HG03378 (cell line): ENCODE measurements at regions not wholly inside any gene's neighbourhood (a gene's known extent, or its start where the extent isn't known, plus 50 kb on each side); places are given as distances from the start of the nearest gene placed in this dataset.
"Not testable (repeated sequence)": the region's sequence is repeated elsewhere in the genome, so short reads cannot be mapped to it uniquely, and the experiment has no call there.

Experiments used
- ATAC-seq: cut with Tn5 transposase; IDR thresholded peaks from one replicate; pipeline ENCODE4 v1.9.1; 2021; ENCODE audit warnings: mild to moderate bottlenecking, moderate library complexity; ENCODE audit not compliant: unreplicated experiment

DNA sequence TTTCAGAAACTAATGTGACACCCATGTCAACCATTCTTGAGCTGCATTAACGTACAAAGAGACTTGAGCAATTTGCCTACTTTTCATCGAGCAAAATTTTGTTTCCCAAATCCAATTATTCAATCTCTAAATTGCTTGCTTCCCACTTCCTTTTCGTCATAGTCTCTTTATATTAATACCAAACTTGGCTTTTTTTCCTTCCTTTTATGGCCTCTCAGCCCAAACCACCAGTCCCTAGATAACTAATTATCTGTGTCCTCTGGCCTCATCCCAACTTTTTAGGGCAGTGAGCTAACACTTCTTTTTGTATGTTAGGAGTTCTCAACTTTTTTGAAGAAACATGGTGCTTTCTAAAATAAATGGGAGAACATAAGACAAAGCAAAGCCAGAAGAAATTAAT is 155.5 kb upstream of the S1PR3 start:
- no peak for ATAC-seq

DNA sequence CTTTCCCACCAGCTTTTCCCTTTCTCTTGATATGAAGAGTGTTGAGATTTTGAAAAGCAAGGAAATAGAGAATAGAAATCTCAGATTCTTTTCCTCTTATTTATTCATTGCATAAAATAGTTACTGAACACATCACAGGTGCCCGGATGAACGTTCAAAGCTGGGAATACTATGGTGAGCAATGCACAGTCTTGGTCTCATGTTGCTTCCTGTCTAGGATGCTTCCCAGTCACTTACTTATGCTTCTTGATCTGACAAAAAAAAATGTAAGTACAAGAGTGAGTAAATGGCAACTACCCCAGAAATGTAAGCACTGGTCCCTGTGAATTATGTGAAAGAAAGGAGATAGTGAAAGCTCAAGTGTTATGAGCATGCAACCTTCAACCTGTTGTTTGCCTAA is 153.5 kb upstream of the S1PR3 start:
- ATAC-seq, result no peak

DNA sequence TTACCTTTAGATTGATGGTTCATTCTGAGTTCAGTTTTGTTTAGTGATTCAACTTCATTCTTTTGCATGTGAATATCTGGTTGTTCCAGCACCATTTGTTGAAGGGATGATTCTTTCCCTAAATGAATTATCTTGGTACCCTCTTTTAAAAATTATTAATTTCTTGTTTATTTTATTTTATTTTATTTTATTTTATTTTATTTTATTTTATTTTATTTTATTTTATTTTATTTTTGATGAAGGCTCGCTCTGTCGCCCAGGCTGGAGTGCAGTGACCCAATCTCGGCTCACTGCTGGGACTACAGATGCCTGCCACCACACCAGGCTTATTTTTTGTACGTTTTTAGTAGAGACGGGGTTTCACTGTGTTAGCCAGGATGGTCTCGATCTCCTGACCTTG is 141.4 kb upstream of the S1PR3 start:
- not testable (repeated sequence) for ATAC-seq

DNA sequence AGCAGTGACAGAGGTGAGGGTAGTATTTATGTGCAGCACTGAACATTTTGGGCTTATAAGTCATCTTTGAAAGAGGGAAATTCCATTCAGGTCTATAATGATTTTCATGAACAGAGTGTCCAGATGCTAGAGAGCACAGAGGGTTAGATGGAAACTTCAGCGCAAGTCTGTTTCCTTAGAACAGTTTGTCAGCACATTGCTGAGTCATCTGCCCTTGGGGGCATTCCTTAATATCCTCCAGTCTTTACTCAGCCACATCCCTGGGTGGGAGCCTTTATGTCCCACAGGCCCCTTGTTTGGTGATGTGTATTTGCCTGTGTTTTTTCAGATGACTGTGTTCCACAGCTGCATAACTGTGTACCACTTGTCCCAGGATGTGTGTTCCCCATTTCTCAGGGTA is 138.5 kb upstream of the S1PR3 start:
- no peak for ATAC-seq

DNA sequence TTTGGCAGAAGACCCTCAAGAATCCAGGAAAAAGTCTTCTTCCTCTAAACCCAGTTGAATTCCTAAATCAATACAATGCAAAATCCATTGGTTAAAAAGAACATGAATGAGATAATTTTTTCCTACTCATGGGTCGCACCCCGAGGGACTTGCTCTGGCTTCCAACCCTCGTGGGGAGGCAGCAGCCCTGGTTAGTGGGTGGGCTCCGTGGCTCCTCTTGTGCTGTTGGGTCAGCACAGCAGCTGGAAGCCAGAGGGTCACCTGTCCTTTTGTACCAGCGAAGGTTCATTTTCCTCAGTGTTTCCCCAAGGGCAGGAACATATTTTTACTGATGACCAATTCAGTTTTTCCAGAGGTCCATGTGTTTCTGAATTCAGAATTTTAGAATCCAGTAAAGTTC is 120.6 kb upstream of the S1PR3 start:
- ATAC-seq, result no peak

DNA sequence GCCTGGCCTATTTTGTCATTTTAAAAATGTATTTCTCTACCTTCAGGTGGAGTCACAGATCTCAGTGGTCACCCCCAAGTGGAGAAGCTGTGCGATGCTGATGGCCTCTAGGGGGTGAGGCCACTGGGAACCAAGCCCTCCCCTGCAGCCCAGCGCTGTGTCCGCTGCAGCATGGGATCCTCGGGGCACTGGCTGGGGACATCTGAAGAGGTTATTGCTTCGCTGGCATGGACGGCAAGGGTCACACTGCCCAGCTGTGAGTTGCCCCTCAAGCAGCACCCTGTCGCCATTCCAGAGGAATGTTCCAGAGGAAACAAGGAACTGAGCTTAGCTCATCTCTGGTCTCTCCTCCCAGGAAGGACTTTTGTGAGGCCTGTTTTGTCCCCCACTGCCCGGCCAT is 119.6 kb upstream of the S1PR3 start:
- no peak for ATAC-seq

DNA sequence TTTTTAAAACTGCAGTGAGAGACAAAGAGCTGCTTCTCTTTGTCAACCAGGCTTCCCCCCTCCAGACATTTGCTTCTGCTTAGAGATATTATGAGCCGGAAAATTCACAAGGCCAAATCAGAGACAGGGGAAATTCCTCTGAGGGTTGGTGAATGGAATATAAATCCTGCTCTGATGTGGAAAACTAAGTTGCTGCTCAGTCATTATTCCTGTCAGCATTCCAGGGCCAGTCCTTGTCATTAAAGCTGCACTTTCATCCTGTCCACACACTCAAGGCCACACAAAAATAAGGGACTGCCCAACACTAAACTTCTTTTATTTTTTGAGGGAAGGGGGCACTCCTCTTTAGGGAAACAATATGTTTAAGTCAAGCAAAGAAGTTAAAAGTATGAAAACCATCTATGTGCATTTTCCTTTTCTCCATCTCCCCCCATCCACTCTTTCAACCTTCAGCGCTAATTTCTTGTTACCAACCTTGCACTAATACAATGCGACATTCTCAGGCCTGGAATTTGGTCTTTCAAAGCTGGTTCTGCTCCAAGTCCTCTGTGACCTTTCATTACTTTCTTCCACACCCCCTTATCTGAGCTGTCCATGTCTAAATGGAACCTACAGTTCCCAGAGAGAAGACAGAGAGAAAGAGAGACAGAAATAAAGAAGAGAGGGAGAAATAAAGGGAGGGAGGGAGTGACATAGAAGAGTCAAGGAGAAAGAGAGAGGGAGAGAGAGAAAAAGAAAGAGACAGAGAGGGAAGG is 118.9 kb upstream of the S1PR3 start:
- ATAC-seq, result no peak

DNA sequence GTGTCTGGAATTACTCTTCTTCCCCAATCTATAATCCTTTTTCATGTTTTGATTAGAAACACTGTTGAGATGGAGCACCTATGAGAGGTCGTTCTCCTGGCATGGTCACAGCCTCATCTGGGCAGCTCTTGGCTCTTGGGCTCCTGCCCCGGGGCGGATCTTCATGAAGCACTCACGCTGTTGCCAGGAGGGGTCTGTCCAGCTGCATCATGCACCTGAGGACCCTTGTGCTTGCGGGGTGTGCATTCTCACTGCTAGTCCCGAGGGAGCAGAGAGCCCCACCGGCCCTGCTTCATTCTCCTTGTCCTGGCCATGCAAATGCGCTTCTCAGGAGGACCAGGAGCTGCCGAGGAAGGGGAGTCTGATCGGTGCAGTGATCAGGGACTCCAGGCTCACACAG is 117.6 kb upstream of the S1PR3 start:
- ATAC-seq, result no peak

DNA sequence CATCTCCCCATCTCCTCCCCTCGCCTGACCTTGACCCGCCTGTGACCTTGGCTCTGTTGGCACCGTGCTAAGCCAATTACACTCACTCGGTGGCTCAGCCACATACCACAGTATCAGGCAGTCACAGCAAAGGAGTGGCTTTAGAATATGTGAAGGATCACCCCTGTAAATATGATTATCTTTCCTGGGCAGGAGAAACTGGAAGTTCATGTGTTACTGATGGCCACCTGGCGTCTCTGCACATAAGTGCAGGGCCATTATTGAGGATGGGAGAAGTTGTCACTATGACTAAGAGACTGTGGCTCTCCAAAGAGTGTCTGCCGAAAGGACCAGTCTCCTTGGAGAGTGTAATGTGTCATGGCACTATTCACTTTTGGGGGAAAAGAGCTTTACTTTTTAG is 116.9 kb upstream of the S1PR3 start:
- no peak for ATAC-seq

DNA sequence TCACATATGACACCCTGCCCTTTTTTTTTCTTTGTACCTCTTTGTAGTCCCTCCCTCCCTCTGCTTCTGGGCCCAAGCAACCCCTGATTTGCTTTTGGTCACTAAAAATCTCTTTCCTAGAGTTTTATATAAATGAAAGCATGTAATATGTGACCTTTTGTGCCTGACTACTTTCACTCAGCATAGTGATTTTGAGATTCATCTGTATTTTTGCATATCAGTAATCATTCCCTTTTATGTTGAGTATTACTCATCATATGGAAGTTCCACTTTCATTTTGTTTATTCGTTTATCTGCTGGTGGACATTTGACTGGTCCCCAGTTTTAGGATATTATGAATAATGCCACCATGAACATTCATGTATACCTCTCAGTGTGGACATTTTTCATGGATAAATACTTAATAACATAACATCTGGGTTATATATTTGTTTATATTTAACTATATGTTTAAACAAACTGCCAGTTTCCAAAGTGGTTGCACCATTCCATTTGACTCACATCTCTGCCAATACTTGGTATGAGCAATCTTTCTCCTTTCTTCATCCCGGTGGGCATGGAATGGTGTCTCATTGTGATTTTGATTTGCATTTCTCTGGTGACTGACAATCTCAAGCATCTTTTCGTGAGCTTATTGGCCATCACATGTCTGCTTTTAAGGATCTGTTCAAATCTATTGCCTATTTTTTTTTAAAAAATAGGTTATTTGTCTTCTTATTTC is 115.7 kb upstream of the S1PR3 start:
- no peak for ATAC-seq

DNA sequence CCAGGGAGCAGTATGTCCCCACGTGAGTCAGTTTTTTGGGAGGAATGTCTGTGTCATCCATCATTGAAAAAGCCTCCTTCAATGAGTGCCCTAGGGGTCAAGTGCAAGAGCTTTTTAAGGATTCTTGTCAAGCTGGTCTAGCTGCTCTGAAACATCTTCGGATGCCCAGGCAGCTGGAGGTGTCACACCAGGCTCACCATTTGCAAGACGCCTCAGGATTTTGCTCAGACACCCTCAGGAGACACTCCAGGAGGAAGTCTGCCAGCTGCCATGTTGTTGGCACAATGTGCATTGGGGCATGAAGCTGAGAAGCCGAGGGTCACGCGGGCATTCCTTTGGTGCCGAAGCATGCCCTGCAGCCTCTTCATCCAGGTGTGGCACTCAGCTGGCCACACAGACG is 111.1 kb upstream of the S1PR3 start:
- ATAC-seq, result no peak

DNA sequence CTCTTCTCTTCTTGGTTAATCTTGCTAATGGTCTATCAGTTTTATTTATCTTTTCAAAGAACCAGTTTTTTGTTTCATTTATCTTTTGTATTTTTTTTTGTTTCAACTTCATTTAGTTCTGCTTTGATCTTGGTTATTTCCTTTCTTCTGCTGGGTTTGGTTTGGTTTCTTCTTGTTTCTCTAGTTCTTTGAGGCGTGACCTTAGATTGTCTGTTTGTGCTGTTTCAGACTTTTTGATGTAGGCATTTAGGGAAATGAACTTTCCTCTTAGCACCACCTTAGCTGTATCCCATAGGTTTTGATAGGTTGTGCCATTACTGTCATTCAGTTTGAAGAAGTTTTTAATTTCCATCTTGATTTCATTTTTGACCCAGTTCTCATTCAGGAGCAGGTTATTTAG is 107.0 kb upstream of the S1PR3 start:
- not testable (repeated sequence) for ATAC-seq

DNA sequence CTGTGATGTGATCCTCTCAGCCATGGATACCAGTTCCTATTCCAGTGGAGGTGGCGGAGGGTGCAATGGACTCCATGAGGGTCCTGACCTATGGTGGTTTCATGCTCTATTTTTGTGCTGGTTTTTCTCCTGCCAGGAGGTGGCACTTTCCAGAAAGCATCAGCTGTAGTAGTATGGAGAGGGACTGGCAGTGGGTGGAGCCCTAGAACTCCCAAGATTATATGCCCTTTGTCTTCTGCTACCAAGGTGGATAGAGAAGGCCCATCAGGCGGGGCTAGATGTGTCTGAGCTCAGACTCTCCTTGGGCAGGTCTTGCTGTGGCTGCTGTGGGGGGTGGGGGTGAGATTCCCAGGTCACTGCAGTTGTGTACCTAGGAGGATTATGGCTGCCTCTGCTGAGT is 104.5 kb upstream of the S1PR3 start:
- ATAC-seq, result not testable (repeated sequence)

DNA sequence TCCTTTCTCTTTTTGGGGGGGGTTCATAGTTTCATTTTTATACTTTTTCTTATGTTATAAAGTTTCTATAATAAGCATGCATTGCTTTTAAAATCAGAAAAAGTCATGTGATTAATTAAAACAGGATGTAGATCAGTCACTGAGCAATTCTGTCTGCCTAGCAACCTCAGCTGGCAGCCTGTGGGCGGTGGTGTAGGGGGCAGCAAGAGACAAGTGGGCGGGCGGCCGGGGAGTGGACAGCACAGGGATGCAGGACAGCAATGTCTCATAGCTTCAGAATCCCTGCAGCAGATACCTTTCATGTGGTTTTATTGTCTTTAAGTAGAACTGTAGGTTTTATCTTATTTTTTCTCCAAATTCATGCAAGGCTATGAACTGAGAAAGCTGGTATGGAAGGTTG is 101.9 kb upstream of the S1PR3 start:
- no peak for ATAC-seq

DNA sequence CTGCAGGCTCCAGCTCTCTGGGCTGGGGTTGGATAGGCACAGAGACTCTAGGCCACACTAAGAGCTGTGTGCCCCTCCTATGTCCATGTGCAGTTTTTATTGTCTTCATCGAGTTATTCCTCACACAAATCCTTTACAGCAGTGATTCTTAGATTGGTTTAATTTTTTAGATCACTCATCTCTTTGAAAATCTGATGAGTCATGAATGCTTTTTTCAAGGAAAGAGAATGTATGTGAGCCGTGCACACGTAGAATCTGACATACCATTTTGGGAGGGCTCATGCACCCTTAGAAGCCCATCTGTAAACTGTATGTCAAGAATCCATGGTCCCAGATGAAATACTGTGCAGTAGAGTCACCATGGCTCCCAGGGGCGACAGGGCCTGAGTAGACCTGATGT is 100.7 kb upstream of the S1PR3 start:
- ATAC-seq, result no peak

DNA sequence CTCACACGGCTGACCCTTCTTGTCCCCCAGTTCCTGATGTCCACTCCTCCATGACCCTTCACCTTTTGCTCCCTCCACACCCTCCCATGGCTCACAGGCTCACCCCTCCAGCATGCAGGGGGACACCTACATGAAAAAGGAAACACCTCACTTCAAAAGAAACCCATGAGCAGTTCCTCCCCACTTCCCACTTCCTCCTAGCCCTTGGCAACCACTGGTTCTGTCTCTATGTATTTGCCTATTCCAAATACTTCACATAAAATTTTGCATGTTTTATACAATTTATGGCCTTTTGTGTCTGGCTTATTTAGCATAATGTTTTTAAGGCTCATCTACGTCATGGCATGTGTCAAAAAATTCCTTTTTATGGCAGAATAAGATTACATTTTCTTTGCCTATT is 100.2 kb upstream of the S1PR3 start:
- no peak for ATAC-seq

DNA sequence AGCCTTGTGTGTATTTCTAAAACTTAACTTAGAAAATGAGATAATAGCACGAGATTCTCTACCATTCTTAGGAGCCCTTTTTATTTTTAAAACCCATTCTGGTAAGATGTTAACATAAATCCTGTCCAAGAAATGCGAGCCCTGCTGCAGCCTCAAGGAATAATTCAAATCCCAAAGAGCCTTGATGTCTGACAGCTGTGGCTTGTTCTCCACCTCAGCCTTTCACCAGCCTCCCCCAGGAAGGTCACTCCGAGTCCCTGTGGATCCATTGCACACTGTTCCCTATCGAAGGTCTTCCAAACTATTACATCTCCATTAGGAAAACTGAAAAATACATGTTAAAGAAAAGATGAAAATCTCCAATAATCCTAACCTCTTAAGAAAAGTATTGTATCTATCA is 98.5 kb upstream of the S1PR3 start:
- ATAC-seq, result no peak

DNA sequence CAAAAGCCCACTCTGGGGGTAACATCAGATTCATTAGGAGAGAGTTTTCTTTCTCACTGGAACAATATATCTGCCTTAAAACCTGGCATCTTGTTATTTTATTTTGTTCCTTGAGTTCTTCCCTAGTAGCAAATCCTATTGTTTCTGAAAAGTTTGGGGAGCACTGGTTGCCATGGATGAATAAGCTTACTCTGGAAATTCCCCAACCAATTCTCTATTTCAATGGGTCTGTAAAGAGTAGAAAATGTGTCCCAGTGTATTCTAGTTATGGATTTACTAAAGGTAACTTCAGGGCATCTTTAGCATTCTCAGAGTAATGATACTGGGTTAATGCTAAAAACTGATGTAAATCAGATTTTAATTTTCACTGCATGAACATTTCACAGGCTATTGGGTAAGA is 94.2 kb upstream of the S1PR3 start:
- no peak for ATAC-seq

DNA sequence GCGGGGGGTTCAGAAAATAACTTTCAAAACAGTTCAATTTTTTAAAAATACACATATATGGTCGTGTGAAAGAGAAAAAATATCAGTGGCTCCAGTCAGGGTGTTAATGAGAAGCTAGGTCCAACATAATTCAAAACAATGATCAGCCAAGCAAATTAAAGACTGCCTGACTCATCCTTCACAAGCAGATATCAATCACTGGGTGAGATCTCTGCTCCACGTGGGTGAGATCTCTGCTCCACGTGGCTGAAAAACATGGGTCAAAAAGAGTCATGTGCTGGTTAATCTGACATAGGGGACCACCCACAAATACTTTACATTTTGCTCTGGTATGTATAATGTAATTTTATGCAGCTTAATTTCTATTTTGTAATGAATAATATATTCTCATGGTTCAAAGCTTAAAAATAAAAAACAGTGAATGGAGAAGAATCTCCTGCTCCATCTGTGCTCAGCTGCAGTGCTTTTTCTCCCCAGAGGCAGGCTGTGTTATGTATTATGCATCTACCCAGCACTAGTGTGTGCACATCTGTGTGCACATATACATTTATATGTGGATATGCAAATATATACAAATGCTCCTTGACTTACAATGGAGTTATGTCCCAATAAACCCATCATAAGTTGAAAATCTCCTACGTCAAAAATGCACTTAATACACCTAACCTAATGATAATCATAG is 93.1 kb upstream of the S1PR3 start:
- ATAC-seq, result no peak

DNA sequence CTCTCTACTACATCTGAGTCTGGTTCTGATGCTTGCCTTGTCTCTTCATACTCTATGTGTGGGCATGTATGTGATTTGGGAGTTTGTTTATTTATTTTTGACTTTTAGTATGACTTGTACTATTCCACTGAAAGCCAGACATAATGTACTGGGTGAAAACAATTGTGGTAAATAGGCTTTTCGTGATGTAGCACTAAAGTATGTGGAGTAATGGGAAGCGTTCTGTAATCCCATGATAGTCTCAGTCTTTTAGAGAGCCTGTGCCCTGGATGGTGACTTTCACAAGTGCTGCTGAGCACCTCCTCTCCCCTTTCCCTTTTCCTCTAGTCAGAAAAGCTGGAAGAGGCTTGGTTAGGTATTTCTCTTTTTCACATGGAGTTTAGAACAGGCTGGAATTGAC is 85.8 kb upstream of the S1PR3 start:
- ATAC-seq, result no peak

DNA sequence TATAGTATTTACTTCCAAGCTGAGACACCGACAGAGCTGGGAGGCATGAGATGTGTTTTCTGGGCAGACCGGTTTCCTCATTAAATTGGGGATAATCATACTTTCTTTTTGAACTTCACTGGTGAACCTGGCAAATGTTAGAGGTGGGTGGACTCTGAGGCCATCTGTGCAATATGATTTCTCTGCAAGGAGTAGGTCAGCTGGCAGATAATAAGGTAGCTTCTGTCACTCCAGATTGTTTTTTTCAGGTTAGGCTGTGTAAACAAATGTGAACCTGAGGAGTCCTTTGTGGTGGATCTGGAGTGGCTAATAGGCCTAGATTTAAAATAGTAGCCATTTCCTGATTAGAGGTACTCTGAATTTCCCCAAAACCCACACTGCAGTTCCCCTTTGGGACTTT is 75.4 kb upstream of the S1PR3 start:
- no peak for ATAC-seq

DNA sequence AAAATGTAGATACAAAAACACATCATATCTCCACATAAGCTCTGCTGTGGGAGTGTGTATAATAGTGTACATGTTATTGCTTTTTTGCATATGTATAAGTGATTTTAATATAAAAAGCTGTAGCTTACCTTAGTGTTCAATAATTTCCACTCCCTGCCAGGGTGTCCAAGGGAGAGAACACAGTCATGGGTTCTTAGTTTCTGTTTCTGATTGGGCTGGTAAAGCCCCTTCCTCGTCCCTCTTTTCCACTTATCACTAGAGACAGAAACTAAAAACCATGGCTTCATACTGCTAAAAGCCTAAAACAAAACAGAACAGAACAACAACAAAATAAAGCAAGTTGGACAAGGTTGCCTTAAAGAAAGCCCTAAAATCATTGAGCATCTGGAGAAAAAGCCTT is 74.4 kb upstream of the S1PR3 start:
- no peak for ATAC-seq
